ENCODE measurements at regions not wholly inside any gene's neighbourhood (a gene's known extent, or its start where the extent isn't known, plus 50 kb on each side); places are given as distances from the start of the nearest gene placed in this dataset.

DNA sequence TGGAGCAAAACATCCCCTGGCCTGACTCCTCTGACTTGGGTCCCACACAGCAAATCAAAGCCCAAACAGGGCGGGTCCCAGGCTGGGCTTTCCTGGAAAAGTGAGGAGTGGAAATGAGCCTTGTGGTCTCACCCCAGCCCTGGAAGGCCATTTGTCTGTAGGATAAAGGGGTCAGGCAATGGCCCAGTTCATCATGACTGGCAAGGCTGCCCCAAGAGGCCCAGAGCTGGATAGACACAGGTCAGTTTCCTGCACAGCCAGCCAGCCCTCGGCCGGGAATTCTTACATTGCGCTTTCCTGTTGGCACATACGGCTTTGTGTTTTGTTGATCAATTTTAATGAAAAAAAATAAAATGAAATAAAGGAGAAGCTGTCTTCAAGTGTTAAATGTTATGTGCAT, 174.3 kb downstream of the TSHZ3 start:
- H3K4me1 Mint-ChIP-seq (ENCODE audit: low read depth) = no peaks in the 10 kb centered on the region
- H3K36me3 Mint-ChIP-seq (ENCODE audit: insufficient read depth) = no peaks in the 10 kb centered on the region
- no peaks in the 10 kb centered on the region for H3K9me3 Mint-ChIP-seq
- ATAC-seq (no peak), DNase-seq (no peak)
- peaks cover 9% of the 10 kb centered on the region for H3K27me3 Mint-ChIP-seq (ENCODE audit: low read depth)
- H3K4me3 Mint-ChIP-seq = no peak overlapping the region

GRCh38 chr19:31173991-31174390, 175.2 kb downstream of the TSHZ3 start:
- Mint-ChIP-seq H3K4me1 (ENCODE audit: low read depth) (no peaks in the 10 kb centered on the region), H3K9me3 (no peaks in the 10 kb centered on the region), H3K36me3 (ENCODE audit: insufficient read depth) (no peaks in the 10 kb centered on the region), H3K4me3 (no peak overlapping the region), H3K27me3 (ENCODE audit: low read depth) (peaks cover 9% of the 10 kb centered on the region)
- ATAC-seq = no peak
- DNase-seq = no peak

DNA sequence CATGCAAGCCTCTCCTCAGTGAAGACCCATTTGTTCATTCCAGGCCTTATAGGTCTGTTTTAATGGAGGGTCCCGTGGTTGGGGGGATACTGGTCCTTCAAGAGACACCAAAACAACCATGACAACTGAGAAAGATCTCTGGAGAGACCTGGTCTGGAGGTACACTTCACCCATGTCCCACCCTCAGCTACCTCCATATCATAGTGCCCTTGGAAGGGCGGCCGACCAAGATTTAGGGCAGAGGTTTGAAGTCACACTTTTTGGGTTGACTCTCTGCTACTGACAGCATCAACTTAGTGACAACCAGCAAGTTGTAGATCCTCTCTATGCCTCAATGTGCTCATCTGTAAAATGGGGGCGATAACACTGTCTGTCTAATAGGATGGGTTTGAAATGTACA, 177.3 kb downstream of the TSHZ3 start:
- DNase-seq (no peak), ATAC-seq (no peak)
- peaks cover 2% of the 10 kb centered on the region for H3K4me1 Mint-ChIP-seq (ENCODE audit: low read depth)
- H3K4me3 Mint-ChIP-seq = no peak overlapping the region
- H3K27me3 Mint-ChIP-seq (ENCODE audit: low read depth) = peaks cover 15% of the 10 kb centered on the region
- H3K36me3 Mint-ChIP-seq (ENCODE audit: insufficient read depth) = no peaks in the 10 kb centered on the region
- H3K9me3 Mint-ChIP-seq = no peaks in the 10 kb centered on the region

- Mint-ChIP-seq H3K4me1 (ENCODE audit: low read depth) (peaks cover 2% of the 10 kb centered on the region), H3K4me3 (no peak overlapping the region), H3K36me3 (ENCODE audit: insufficient read depth) (no peaks in the 10 kb centered on the region), H3K9me3 (no peaks in the 10 kb centered on the region), H3K27me3 (ENCODE audit: low read depth) (peaks cover 11% of the 10 kb centered on the region)
- ATAC-seq (no peak), DNase-seq (no peak)
These were observed 179.2 kb downstream of the TSHZ3 start for GRCh38 chr19:31170046-31170445.

GRCh38 chr19:31168106-31168625, 181.1 kb downstream of the TSHZ3 start:
- Mint-ChIP-seq H3K27me3 (ENCODE audit: low read depth) (peaks cover 21% of the 10 kb centered on the region), H3K36me3 (ENCODE audit: insufficient read depth) (no peaks in the 10 kb centered on the region), H3K9me3 (no peaks in the 10 kb centered on the region), H3K4me3 (no peak overlapping the region), H3K4me1 (ENCODE audit: low read depth) (peaks cover 2% of the 10 kb centered on the region)
- ATAC-seq = no peak
- no peak for DNase-seq

DNA sequence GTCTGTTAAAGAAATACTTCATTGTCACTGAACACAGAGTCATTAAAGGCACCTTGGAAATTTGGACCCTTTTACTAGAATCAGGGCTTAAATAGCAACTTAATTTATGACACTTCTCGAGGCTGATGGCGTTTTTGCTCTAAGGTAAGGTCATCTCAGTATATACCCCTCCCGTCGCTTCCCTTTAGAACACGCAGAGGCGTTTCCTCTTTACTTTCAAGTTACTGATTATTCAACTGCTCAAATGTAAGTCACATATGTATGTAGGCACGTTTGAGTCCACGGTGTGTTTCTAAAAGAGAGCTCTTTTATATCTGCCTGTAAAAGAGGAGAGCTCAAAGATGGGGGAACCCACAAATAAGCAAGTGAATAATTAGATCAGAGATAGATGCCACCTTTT, 181.5 kb downstream of the TSHZ3 start:
- Mint-ChIP-seq H3K4me3 (no peak overlapping the region), H3K36me3 (ENCODE audit: insufficient read depth) (no peaks in the 10 kb centered on the region), H3K27me3 (ENCODE audit: low read depth) (peaks cover 21% of the 10 kb centered on the region), H3K9me3 (no peaks in the 10 kb centered on the region), H3K4me1 (ENCODE audit: low read depth) (peaks cover 2% of the 10 kb centered on the region)
- ATAC-seq = no peak
- no peak for DNase-seq

- Mint-ChIP-seq H3K27me3 (ENCODE audit: low read depth) (peaks cover 23% of the 10 kb centered on the region), H3K4me1 (ENCODE audit: low read depth) (peaks cover 2% of the 10 kb centered on the region), H3K9me3 (no peaks in the 10 kb centered on the region), H3K36me3 (ENCODE audit: insufficient read depth) (no peaks in the 10 kb centered on the region), H3K4me3 (no peak overlapping the region)
- DNase-seq (no peak), ATAC-seq (no peak)
These were observed 183.0 kb downstream of the TSHZ3 start for GRCh38 chr19:31166206-31166605.

- no peak for DNase-seq
- Mint-ChIP-seq H3K9me3 (no peaks in the 10 kb centered on the region), H3K36me3 (ENCODE audit: insufficient read depth) (no peaks in the 10 kb centered on the region), H3K27me3 (ENCODE audit: low read depth) (peaks cover 23% of the 10 kb centered on the region), H3K4me1 (ENCODE audit: low read depth) (peaks cover 2% of the 10 kb centered on the region), H3K4me3 (no peak overlapping the region)
- ATAC-seq = no peak
These were observed 184.4 kb downstream of the TSHZ3 start for GRCh38 chr19:31164791-31165251.

GRCh38 chr19:31160336-31160926, 188.8 kb downstream of the TSHZ3 start:
- DNase-seq (no peak), ATAC-seq (no peak)
- Mint-ChIP-seq H3K4me3 (no peak overlapping the region), H3K4me1 (ENCODE audit: low read depth) (no peaks in the 10 kb centered on the region), H3K27me3 (ENCODE audit: low read depth) (peaks cover 17% of the 10 kb centered on the region), H3K9me3 (no peaks in the 10 kb centered on the region), H3K36me3 (ENCODE audit: insufficient read depth) (no peaks in the 10 kb centered on the region)

GRCh38 chr19:31154021-31154420, 195.2 kb downstream of the TSHZ3 start:
- no peaks in the 10 kb centered on the region for H3K36me3 Mint-ChIP-seq (ENCODE audit: insufficient read depth)
- no peaks in the 10 kb centered on the region for H3K4me1 Mint-ChIP-seq (ENCODE audit: low read depth)
- ATAC-seq = no peak
- H3K9me3 Mint-ChIP-seq = no peaks in the 10 kb centered on the region
- DNase-seq = no peak
- H3K4me3 Mint-ChIP-seq = no peak overlapping the region
- peaks cover 1% of the 10 kb centered on the region for H3K27me3 Mint-ChIP-seq (ENCODE audit: low read depth)

DNA sequence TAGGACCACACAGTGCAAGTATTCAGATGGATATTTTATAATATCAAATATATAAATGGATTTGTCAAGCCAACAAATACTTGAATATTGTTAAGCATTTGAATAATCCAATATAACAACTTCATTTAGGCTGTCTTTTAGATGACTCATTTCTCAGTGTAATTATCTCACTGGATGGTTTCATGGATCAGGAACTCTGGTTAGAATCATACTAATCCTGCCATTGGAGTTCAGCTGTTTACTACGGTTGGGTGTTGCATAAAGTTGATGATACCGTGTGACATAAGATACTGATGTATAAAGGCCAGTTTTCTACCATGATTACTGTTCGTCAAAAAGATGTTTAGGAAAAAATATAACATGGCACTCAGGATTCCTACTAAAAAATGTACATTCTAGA, 196.3 kb downstream of the TSHZ3 start:
- Mint-ChIP-seq H3K36me3 (ENCODE audit: insufficient read depth) (no peaks in the 10 kb centered on the region), H3K4me1 (ENCODE audit: low read depth) (no peaks in the 10 kb centered on the region), H3K9me3 (no peaks in the 10 kb centered on the region), H3K27me3 (ENCODE audit: low read depth) (peaks cover 1% of the 10 kb centered on the region), H3K4me3 (no peak overlapping the region)
- no peak for ATAC-seq
- no peak for DNase-seq

DNA sequence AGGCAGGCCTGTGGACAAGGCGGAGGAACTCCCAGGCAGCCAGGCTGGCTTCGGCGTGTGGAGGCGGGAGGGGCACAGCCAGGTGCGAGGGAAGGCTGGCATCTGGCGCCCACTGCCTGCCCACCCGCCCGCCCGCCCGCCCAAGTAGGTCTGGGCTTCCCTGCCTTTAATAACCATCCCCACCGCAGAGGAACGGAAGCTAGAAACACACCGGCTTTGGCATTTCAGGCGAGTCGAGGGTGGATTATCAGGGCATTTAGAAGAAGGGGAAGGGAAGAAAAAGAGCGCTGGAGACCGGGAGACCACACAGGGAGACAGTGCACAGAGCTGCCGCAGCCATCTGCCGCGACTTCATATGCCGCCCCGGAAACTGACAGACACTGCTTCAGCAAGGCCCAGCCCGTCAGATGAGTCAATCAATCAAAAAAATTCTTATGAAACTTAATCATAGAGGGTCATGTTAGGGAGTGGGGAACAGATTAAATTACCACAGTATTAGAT, 199.7 kb downstream of the TSHZ3 start:
- Mint-ChIP-seq H3K36me3 (ENCODE audit: insufficient read depth) (no peaks in the 10 kb centered on the region), H3K4me1 (ENCODE audit: low read depth) (no peaks in the 10 kb centered on the region), H3K4me3 (no peak overlapping the region), H3K9me3 (no peaks in the 10 kb centered on the region), H3K27me3 (ENCODE audit: low read depth) (no peaks in the 10 kb centered on the region)
- no peak for ATAC-seq
- no peak for DNase-seq

DNA sequence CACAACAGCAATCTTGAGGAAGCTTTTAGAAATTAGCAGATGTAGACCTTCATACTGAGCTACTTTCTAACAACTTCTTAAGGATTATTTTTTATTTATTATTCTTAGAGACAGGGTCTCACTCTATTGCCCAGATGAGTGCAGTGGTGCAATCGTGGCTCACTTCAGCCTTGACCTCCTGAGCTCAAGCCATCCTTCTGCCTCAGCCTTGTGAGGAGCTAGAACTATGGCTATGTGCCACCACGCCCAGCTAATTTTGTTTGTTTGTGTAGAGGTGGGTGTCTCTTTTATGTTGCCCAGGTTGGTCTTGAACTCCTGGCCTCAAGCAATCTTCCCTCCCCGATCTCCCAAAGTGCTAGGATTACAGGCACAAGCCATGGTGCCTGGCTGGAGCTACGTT, 200.6 kb downstream of the TSHZ3 start:
- H3K27me3 Mint-ChIP-seq (ENCODE audit: low read depth) = no peaks in the 10 kb centered on the region
- DNase-seq (no peak), ATAC-seq (no peak)
- no peaks in the 10 kb centered on the region for H3K9me3 Mint-ChIP-seq
- no peak overlapping the region for H3K4me3 Mint-ChIP-seq
- H3K4me1 Mint-ChIP-seq (ENCODE audit: low read depth) = no peaks in the 10 kb centered on the region
- H3K36me3 Mint-ChIP-seq (ENCODE audit: insufficient read depth) = no peaks in the 10 kb centered on the region

DNA sequence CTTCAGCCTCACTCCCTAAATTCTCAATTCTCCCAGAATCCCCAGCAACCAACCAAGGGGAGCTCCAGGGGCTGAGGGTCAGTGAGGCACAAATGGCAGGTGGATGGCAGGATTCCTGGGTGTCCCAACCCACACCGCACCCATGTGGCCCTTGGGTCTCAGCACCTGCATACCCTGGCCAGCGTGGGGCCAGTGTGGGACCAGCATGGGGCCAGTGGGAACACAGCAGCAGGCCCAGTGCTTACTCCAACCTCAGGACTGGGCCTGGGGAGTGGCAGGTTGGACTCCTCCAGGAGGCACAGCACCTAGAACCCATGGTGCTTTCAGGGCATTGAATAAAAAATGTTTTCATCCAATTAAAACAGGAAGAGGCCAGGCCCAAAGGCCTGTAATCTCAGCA, 202.0 kb downstream of the TSHZ3 start:
- Mint-ChIP-seq H3K27me3 (ENCODE audit: low read depth) (no peaks in the 10 kb centered on the region), H3K4me3 (no peak overlapping the region), H3K9me3 (no peaks in the 10 kb centered on the region), H3K36me3 (ENCODE audit: insufficient read depth) (no peaks in the 10 kb centered on the region), H3K4me1 (ENCODE audit: low read depth) (no peaks in the 10 kb centered on the region)
- ATAC-seq (no peak), DNase-seq (no peak)

DNA sequence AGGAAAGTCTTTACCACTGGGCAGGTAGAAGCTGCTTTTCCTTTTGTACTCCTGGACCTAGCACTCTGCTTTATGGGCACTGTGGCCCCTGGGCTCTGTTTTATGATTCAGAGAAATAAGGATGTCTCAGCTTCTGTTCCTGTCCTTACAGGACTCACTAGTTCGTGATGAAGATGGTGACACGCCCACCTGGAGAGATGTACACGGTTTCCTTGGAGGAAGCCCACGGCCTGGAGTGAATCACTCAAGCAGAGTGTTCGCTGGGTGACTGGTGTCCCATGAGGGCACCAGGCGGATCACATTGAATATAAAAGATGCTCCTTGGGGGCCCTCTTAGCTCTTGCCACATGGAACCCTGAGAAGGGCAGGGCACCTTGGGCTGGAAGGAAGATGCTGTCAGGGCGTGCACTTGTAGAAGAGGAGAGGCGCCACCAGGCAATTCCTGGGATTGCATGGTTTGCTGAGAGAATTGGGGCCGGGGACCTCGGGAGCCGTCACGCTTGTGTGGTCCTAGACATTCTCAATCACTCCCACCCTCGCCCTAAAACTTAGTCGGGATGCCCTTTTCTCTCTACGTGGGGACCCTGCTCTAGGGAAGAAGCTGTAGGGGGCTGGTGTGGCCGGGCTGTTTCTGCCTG, 202.6 kb downstream of the TSHZ3 start:
- ATAC-seq (no peak), DNase-seq (no peak)
- Mint-ChIP-seq H3K27me3 (ENCODE audit: low read depth) (no peaks in the 10 kb centered on the region), H3K9me3 (no peaks in the 10 kb centered on the region), H3K4me1 (ENCODE audit: low read depth) (no peaks in the 10 kb centered on the region), H3K36me3 (ENCODE audit: insufficient read depth) (no peaks in the 10 kb centered on the region), H3K4me3 (no peak overlapping the region)

Data from activated T-cell treated with anti-CD3 and anti-CD28 coated beads, Interleukin-2, amount 50 U/mL, for 4 hours (primary cell).